ENCODE measurements at regions not wholly inside any gene's neighbourhood (a gene's known extent, or its start where the extent isn't known, plus 50 kb on each side); places are given as distances from the start of the nearest gene placed in this dataset.

DNA sequence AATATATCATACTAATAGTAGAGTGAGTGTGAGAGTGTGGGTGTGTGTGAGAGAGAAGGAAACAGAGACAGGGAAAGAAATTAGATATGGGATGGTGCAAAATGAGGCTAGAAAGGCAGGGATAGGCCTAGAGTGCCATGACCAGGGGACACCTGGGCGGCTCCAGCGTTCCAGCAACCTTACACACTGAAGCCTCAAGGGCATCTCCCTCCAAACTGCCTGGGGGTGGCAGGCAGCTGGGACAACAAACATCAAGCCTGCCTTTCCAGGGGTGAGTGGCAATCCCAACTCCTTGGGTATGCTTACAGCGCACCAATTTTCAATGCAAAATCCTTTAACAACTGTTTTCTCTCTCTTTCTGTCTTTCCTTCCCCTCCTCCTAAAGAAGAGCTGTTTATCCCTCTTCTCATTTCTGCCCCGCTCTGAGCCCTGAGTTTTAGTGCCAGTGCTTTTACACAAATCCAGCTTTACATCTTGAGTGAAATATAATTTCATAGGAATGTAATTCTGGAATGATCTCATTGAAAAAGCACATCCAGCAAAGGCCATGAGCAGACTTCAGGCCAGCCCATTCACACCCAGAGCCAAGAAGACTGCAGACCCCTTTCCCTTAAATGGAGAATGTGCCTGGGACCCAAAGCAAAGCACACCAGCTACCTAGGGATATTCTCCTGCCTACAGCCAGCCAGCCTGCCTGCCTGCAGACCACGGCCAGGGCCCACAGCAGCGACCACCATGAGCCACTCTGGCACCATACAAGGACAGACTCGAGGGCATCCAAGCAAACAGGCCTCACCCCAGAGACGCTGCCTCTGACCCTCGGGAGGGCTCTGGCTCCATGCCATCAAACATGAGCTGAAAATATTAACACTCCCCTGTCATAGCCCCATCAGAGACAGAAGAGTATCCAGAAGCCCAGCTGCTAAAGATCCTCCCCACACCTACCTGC, 90.3 kb downstream of the RPL27A start:
- TF ChIP-seq, protein P1, sequence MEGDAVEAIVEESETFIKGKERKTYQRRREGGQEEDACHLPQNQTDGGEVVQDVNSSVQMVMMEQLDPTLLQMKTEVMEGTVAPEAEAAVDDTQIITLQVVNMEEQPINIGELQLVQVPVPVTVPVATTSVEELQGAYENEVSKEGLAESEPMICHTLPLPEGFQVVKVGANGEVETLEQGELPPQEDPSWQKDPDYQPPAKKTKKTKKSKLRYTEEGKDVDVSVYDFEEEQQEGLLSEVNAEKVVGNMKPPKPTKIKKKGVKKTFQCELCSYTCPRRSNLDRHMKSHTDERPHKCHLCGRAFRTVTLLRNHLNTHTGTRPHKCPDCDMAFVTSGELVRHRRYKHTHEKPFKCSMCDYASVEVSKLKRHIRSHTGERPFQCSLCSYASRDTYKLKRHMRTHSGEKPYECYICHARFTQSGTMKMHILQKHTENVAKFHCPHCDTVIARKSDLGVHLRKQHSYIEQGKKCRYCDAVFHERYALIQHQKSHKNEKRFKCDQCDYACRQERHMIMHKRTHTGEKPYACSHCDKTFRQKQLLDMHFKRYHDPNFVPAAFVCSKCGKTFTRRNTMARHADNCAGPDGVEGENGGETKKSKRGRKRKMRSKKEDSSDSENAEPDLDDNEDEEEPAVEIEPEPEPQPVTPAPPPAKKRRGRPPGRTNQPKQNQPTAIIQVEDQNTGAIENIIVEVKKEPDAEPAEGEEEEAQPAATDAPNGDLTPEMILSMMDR (IDR thresholded peaks at IDR 0.05): no peak
- TF ChIP-seq POLR2A (IDR thresholded peaks at IDR 0.05): no peak
